ENCODE measurements at regions not wholly inside any gene's neighbourhood (a gene's known extent, or its start where the extent isn't known, plus 50 kb on each side); places are given as distances from the start of the nearest gene placed in this dataset.

DNA sequence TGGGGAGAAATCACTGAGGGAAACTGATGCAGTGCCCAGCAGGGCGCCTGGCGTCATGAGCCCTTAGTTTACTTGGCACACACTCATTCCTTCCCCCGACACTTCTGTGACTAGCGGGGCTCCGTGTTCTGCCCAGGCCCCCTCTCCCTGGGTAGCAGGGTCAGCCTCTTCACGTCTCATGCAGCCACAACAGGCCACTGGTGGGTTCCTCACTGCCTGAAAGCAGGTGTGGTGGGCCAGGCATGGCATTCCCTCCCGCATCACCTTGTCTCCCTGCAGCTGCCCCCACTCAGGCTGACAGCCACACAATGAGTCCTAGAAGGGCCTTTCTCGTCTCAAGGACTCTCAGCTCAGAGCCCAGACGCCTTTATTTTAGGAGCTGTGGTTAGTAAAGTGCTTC, 51.1 kb upstream of the CPLX2 start:
- ChIA-PET POLR2A (no interaction called here), CTCF (no interaction called here)
- TF ChIP-seq, protein P1, sequence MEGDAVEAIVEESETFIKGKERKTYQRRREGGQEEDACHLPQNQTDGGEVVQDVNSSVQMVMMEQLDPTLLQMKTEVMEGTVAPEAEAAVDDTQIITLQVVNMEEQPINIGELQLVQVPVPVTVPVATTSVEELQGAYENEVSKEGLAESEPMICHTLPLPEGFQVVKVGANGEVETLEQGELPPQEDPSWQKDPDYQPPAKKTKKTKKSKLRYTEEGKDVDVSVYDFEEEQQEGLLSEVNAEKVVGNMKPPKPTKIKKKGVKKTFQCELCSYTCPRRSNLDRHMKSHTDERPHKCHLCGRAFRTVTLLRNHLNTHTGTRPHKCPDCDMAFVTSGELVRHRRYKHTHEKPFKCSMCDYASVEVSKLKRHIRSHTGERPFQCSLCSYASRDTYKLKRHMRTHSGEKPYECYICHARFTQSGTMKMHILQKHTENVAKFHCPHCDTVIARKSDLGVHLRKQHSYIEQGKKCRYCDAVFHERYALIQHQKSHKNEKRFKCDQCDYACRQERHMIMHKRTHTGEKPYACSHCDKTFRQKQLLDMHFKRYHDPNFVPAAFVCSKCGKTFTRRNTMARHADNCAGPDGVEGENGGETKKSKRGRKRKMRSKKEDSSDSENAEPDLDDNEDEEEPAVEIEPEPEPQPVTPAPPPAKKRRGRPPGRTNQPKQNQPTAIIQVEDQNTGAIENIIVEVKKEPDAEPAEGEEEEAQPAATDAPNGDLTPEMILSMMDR (IDR thresholded peaks at IDR 0.05; ENCODE audit: insufficient read depth, low read length, missing control alignments), result no peak
- no peak overlapping the region for H3K4me3 ChIP-seq (ENCODE audit: low read depth, low read length)
- no peak for DNase-seq (ENCODE audit: low read depth, low spot score)
